ENCODE measurements at regions not wholly inside any gene's neighbourhood (a gene's known extent, or its start where the extent isn't known, plus 50 kb on each side); places are given as distances from the start of the nearest gene placed in this dataset.
"Not testable (repeated sequence)": the region's sequence is repeated elsewhere in the genome, so short reads cannot be mapped to it uniquely, and the experiment has no call there.

DNA sequence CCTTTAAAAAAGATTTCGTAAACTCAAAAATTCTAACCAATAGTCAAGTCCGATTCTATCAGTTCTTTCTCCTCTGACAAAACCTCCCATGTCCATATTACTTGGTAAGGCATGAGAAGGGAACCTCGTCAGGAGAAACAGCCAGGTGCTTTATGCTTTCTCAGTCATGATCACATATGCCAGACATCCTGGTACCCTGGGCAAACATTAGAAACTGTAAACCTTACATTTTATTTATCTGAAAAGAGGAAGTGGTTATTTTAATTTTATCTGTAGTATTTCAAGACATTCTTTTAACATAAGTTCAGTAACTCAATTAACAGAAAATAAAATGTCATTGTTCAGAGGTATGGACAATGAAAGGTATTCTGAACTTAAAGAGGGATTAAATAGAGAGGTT is 474.8 kb upstream of the GBE1 start:
- DNase-seq: no peak

DNA sequence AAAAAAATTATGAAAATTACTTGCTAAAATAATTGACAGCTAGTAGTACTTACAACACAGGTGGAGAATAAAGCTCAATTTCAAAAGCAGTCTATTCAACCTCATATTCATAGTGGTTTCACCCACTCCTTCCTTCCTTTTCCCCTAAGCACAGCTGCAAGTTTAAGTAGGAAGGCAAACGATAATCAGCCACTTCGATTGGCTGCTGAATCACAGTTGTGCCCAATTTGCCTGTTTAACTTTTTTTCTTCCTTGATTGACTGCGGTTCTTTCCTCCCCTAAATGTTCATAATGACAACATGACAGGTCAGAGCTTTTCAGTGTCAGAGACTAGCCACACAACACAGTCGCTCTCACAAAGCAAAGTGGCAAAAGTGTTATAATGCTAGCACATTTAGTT is 468.0 kb upstream of the GBE1 start:
- DNase-seq: no peak

DNA sequence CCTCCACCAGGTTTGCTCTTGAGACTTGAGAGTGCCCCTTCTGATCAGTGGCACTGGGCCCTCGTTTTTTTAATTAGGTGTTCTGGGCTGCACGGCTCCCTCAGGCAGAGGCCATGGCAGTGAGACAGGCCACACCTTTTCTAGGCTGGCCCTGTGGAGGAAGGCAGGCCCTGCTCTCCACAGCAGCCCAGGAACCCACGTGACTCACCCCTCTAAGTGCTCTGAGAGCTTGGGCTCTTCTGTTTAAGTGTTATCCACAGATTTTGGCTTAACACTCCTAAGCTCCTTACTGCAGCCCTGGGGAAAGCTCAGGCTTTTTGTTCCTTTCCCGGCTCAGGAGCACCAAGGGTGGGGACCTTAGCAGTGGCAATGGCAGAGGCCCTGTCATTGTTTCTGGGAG is 463.2 kb upstream of the GBE1 start:
- no peak for DNase-seq

DNA sequence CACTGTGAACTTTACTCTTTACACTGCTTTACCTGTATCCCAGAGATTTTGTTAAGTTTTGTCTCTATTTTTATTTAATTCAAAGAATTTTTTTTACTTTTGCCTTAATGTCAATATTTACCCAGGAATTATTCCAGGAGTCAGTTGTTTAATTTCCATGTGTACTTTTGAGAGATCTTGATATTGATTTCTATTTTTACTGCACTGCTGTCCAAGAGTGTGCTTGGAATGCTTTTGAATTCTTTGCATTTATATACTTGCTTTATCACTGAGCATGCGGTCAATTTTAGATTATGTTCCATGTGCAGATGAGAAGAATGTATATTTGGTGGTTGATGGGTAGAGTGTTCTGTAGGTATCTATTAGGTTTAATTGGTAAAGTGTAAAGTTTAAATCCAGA is 461.0 kb upstream of the GBE1 start:
- no peak for DNase-seq

DNA sequence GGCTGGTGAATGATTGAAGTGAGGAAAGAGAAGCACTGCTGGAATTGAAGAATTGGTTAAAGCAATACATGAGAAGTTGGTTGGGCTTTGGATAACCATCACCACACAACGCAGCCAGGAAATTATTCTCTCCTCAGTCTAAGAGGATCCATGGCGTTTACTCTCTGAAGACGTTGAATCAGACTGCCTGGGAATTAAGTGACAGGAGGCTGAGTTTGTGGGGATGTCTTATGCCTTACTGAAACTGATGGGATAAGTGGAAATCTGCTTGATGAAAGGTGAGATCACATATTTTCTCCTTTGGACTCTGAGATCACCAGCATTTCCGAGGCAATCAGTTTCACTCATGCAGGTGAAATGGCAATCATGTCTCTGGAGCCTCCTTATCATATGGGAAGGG is 456.1 kb upstream of the GBE1 start:
- no peak for DNase-seq

DNA sequence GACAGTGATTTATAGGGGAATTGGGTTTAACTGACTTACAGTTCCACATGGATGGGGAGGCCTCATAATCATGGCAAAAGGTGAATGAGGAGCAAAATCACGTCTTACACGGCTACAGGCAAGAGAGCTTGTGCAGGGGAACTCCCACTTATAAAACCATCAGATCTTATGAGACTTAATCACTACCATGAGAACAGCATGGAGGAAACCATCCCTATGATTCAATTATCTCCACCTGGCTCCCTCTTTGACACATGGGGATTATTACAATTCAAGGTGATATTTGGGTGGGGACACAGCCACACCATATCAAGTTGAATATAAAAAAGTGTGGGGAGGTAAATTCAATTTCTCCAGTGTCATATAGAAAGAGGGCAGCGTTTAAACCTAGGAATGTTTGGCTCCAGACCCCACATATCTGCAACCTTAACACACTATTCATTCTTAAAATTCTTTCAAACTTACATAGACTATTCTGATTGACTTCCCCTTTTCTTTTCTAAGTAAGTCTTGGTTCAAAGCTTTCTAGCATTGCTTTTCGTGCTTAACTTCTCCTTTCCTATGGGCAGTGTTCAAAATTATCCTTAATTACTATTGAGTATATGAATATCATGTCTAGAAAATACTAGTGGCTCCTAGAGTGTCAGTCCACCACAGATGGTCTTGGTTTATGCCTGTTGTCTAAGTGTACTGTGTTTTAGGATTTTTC is 446.7 kb upstream of the GBE1 start:
- DNase-seq: no peak

DNA sequence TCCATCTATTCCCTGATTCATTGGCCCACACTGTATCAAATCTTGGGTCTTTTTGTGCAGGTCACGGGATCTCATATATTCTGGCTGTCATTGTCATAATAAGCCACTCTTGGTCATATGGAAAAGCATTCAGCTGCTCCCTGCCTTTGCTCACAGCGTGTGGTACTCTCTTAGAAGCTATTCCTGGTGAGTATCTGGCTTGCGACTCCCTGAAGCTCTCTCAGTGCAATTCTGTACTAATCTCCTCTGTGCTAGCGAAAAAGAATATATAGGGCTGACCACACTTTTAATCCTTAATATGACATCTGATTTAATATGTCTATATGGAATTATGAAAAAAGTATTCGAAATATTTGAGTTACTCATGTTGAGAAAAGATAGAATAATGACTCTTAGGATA is 440.8 kb upstream of the GBE1 start:
- DNase-seq: no peak

DNA sequence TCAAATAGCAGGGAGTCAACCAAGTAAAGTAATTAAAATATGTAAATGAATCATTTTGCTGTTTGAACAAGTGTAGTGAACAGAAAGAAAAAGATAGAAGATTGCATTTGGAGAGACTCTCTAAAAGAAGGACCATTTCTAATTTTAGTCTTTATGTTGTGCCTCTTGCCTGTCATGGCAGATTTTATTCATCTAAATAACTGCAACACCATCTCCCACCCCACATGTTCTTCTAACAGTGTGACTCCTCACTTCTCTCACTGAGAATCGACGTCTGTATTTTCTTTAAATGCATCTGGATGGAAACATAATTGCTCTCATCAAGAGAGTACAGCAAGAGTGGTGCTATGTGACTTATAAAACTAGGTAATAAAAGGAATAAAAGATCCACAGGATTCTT is 439.9 kb upstream of the GBE1 start:
- no peak for DNase-seq

DNA sequence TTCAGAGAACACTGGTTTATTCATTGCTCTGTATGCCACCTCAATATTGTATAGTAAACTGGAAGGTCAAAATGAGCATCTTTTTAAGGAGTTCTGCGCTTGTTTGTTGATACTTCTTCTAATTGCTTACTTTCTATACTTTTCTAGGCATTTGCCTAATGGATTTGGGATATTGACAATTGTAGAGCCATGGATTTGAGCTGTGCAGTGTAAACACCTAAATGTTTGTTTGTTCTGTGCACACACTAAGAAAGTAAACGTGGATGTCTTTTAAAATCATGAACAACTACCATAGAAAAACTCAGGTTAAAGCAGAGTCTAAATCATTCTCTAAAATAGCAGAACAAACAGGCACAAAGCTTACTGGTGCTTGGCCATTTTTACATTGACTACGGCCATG is 436.6 kb upstream of the GBE1 start:
- no peak for DNase-seq

DNA sequence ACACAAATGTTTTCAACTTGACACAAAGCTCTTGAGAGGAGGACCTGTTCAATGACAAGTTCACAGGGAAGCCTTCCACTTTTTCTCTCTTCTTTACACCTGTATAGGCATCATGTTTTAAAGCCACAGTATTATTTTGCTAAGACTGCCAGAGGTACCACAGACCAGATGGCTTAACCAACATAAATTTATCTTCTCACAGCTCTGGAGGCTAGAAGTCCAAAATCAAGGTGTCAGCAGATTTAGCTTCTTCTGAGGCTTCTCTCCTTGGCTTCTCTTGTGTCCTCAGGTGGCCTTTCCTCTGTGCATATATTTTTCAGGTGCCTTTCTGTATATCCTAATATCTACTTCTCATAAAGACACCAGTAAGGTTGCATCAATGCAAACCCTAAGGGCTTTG is 435.2 kb upstream of the GBE1 start:
- no peak for DNase-seq

DNA sequence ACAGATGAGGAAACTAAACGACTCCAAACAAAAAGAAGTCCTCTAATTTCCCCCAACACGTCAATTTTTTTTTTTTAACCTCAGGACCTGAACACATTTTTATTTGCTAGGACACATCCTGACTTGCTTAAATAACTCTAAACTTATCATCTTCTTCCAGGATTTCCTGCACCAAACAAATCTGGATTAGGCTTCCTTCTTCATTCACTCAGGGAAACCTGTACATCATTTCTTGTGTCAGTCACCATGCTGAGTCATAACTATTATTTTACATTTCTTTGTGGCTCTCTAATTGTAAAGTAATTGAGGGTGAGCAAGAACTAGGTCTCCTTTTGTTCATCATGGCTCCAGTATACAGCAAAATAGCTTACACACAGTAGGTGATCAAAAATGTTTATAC is 433.4 kb upstream of the GBE1 start:
- DNase-seq: no peak

DNA sequence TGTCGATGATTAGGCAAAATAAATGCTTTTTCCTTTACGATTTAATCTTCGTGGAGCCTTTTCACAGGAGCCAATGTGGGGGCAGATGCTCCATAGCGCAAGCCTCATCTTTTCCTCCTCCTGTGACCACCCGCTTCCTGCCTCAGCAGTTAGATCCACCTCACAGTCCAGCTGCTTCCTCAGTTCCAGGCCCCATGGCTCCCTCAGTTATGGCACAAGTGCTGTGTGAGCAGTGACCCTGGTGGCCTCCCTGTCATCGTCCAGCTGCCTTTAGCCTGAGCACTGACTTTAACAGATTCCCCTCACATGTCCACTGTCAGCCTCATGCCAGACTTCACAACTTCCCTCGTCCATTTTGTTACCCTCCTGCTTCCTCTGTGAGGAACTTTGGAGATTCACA is 424.6 kb upstream of the GBE1 start:
- DNase-seq: no peak

DNA sequence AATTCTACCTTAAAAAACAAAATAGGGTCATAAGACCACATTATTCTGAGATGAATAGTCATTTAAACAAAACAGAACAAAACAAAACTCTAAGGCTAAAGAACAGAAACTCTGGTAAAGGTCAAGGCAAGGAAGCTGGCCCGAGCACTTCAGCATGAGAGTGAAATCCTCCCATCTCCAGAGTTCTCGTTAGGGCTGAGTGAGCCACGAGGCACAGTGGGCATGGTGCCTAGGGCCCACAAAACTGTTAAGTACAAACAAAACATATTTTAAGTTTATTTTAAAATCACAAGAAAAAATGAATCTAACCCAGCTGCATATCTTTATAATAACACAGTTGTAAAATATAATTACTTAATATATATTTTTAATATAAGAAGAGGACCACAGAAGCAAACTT is 417.8 kb upstream of the GBE1 start:
- no peak for DNase-seq

DNA sequence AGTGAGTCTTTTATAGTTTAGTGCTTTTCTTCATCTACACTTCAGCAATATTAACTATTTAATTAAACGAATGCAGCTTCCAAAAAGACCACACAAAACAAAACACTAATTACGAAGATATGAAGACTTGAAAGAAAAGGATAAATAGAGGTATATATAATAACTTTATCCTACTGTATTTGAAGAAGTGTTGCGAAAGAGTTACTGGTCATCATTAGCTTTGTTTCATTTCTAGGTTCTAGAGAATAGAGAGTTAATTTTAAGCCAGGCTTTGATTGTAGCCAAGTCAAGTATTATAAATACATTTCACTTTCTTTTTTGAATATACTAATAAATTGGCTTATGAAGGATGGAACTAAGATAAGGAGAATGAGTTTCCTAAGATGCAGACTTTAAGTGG is 416.8 kb upstream of the GBE1 start:
- no peak for DNase-seq

DNA sequence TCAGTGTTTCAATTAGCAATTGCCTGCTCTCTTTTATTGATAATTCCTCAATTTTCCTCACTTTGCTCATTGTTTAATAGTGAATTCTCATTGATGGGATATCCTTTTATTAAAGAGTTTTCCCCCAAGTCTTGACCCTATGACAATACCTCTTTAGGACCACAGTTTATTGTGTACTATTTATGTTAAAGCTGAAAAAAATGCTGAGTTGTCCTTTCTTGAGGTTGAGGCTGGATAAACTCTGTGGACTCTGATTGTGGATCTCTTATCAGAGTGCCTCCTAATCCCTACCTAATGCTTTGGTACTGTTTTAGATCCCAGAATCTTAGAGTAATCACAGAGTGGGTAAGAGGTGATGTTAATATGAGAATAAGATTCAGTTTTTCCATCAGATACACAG is 416.3 kb upstream of the GBE1 start:
- DNase-seq: no peak

DNA sequence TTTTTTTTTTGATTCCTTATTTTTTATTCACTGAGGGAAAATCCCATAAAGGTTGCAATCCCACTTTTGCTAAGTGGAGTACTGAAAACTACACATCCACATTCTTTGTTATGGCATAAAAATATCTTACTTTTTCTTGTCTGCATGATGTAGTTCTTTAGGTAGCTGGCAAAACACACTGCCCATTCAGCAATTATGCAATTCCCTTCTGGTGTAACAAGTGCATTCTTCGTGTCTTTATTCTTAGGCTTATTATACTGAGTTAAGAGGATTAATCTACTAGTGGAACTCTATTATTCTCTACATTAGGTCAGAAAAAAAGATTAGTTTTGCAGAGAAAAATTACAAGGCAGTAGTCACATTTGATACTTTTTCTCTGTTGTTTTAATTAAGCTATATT is 403.8 kb upstream of the GBE1 start:
- no peak for DNase-seq

DNA sequence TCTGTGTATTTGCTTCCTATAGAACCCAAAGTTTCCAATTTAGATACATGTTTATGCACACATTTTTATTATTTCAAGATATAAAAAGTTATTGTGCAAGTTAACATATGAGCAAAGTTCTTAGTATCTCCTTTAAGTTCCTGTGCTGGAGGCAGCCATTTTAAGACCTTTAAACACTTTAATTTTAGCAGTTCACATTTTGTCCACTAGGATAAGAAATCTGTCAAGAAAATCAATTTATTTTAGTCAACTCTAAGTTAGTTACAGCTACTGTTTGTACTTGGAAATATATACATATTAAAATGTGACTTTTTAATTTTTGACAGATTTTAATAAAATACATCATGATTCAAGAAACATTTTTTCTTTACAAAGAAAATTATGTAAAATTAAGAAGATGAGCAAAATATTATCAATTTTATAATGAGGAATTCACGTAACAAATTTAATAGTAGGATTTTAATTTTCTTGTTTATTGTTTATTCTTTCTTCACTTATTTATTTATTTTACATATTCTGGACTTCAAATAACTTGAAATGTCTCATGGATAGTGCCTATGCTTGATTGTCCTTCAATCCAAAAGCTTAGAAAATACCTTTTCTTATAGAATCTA is 402.6 kb upstream of the GBE1 start:
- DNase-seq: no peak

DNA sequence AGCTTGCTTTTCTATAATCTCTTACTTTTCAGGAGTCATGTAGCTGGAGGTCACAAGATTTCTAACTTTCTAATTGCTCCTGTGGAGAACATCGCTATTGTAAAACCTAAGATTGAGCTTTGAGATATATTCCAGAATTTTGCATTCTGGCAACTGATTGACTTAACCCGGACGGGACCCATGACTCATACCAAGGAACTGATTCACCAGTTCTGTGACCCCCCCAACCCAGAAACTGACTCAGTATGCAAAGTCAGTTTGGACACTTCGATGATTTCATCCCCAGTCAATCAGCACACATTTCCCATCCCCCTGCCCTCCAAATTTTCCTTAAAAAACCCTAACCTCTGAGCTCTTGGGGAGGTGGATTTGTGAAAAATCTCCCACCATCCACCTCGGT is 396.5 kb upstream of the GBE1 start:
- no peak for DNase-seq

DNA sequence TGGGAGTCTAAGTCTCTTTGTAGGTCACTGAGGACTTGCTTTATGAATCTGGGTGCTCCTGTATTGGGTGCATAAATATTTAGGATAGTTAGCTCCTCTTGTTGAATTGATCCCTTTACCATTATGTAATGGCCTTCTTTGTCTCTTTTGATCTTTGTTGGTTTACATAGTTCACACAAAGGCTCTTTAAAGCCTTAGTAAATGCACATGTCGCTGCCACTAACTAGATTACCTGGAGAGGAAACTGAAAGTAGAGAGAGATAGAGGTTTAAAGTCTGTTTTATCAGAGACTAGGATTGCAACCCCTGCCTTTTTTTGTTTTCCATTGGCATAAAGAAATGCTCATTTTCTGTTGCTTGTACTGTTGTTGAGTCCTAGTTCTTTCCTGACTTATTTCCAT is 392.4 kb upstream of the GBE1 start:
- DNase-seq: not testable (repeated sequence)

DNA sequence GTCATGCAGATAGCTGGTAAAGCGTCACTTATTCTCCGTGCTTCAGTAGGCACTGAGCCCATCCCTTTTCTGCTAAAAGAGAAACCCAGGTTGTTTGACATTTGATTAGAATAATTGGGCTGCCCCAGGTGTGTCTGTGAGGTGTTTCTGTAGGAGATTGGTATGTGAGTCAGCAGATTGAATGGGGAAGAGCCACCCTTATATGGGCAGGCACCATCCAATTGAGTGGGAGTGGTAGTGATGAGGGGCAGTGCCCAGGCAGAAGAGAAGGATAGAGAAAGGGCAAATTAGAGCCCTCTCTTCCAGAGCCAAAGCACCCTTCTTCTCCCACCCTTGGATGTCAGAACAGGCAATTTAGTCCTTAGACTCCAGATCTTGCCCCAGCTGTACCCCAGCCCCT is 384.3 kb upstream of the GBE1 start:
- DNase-seq: no peak

DNA sequence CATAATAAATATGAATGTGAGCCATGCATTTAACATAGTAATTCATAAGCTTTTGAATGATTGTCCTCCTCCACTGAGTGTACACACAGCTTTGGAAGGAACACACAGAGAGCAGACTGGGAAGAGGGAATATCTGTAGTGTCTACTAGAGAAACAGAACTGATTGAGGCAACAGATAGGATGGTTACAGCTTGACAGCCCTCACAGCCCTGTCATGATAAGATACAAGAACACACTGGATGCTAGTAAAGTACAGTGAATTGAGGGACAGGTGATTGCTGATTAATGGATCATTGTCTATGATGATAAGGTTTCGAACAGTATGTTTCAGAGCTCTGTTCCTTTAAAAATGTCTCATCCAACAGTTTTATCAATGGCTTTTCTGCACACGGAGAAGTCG is 383.4 kb upstream of the GBE1 start:
- no peak for DNase-seq

DNA sequence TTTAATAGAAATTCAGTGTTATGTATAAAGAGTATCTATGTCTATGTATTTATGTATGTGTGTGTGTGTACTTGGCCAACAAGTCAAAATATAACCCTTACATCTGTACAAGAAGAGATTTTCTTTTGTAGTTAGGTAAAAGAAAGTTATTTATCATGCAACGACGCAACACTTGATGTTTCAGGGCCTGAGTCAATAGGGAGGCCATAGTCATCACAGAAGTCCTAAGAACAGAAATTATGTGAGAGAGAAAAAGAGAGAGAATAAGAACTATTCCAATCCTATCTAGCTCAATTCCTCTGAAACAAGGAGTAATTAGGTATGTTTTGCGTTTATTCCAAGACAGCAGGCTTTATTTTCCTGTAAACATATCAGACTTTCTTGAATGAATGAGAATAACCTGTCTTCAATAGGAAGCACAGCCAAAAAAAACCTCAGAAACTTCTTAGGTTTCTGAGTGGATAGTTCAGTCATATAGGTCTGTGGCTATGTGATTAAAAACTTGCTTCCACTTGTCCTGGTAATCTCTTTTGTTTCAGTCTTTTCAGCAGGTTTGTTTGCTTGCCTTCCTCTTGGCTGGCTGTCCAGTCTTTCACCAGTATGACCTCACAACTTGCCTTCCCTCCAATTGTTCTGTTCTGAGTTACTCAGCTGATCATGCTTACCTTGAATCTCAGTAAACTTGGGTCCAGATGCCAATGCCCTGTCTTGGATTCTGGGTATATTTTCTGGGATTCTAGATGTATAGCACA is 382.4 kb upstream of the GBE1 start:
- no peak for DNase-seq

DNA sequence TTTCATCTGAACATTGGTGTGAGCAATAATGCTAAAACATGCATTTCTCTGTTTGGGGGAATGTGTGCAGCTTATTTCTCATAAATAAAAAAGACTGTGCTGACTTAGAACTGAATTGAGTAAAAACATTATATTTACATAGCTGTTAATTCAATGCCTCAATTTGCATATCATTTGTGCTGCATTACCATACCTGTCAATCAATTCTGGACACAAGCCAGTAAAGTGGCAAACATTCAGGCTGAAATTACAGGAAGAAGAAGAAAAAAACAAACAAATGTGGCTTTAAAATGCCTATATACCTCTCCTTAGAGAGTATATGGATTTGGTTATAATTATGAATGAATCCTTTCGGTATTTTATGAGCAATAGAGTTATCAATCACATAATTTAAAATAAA is 380.1 kb upstream of the GBE1 start:
- no peak for DNase-seq

DNA sequence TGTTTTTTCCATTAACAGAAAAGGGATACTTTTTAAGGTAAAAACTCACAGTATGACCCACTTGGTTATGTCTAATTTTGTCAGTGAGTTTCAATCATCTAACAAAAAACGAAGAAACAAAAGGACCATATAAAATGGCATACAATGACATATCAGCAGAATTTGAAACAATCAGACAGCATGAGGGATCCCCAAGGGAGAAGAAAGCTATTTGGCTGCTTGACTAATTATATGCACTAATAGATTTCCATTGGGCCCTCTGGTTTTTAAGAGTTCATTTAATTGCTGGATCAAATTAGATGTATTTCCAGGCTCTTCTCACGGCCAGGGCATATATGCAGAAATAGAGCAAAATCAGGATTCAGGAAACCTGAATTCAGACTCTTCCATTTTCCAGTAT is 376.4 kb upstream of the GBE1 start:
- DNase-seq: no peak

DNA sequence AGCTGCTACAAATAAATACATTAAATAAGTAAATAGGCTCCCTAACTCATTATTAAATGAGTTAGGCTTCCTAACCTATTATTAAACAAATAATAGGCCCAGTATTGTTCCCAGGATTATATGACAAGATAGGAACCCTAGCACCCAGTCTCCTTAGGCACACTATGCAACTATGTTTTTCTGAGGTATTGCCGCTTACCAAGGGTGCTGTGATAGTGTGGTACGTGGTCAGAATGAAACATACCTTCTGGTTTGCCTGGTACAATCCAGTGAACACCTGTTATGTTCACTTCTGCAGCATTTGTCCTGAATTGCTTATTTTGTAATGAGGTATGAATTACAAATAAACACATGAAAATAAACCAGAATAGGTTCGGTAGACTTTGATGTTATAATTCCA is 375.6 kb upstream of the GBE1 start:
- no peak for DNase-seq

All from NCI-H524 treated with DMSO at 0.1 percent for 48 hours (cell line).